Astrocyte (in vitro differentiated cells and primary cell): ENCODE measurements at regions not wholly inside any gene's neighbourhood (a gene's known extent, or its start where the extent isn't known, plus 50 kb on each side); places are given as distances from the start of the nearest gene placed in this dataset.

Source experiments
- DNase-seq: peaks from one replicate; pipeline ENCODE4 v3.0.0-alpha.2; 2010; ENCODE audit warnings: low read depth
- FAIRE-seq: peaks from 2 replicates; lab custom pipeline; 2011; peaks lifted over from hg19 to GRCh38; lab: Jason Lieb, UNC
- H2AFZ ChIP-seq: 2 replicates; pipeline ENCODE4 v1.6.0; 2012; ENCODE audit warnings: low read depth, low read length, inconsistent platforms
- H3K27ac ChIP-seq: 2 replicates; pipeline ENCODE4 v1.5.1; 2011; ENCODE audit warnings: low read depth, low read length, inconsistent platforms
- H3K27me3 ChIP-seq: 2 replicates; pipeline ENCODE4 v1.6.0; 2011; ENCODE audit warnings: low read length, inconsistent platforms; ENCODE audit not compliant: insufficient read depth
- H3K36me3 ChIP-seq: 2 replicates; pipeline ENCODE4 v1.5.1; 2011; ENCODE audit warnings: low read length, inconsistent platforms; ENCODE audit not compliant: insufficient read depth
- H3K4me1 ChIP-seq: 2 replicates; pipeline ENCODE4 v1.5.1; 2011; ENCODE audit warnings: low read length, inconsistent platforms; ENCODE audit not compliant: insufficient read depth
- H3K4me2 ChIP-seq: 2 replicates; pipeline ENCODE4 v1.6.0; 2012; ENCODE audit warnings: low read length, inconsistent platforms
- H3K4me3 ChIP-seq: 2 replicates; pipeline ENCODE4 v1.5.1; 2011; ENCODE audit warnings: low read depth, mild to moderate bottlenecking, low read length, inconsistent platforms; ENCODE audit not compliant: insufficient read depth
- H3K79me2 ChIP-seq: 2 replicates; pipeline ENCODE4 v1.6.0; 2012; ENCODE audit warnings: mild to moderate bottlenecking, low read length, inconsistent platforms; ENCODE audit not compliant: insufficient read depth
- H3K9ac ChIP-seq: 2 replicates; pipeline ENCODE4 v1.6.0; 2012; ENCODE audit warnings: mild to moderate bottlenecking, low read length, inconsistent platforms
- H3K9me3 ChIP-seq: 2 replicates; pipeline ENCODE4 v1.5.1; 2012; ENCODE audit warnings: low read depth, mild to moderate bottlenecking, low read length, inconsistent platforms; ENCODE audit not compliant: insufficient read depth
- H4K20me1 ChIP-seq: 2 replicates; pipeline ENCODE4 v1.6.0; 2012; ENCODE audit warnings: low read length, inconsistent platforms; ENCODE audit not compliant: insufficient read depth
- H3K27ac Mint-ChIP-seq: one replicate; pipeline ENCODE4 v1.8.0; 2021; ENCODE audit warnings: mild to moderate bottlenecking, mixed read lengths; ENCODE audit not compliant: unreplicated experiment
- H3K27me3 Mint-ChIP-seq: one replicate; pipeline ENCODE4 v1.8.0; 2021; ENCODE audit warnings: low read depth, mixed read lengths; ENCODE audit not compliant: unreplicated experiment
- H3K36me3 Mint-ChIP-seq: one replicate; pipeline ENCODE4 v1.8.0; 2021; ENCODE audit warnings: low read depth, mixed read lengths; ENCODE audit not compliant: unreplicated experiment
- H3K4me1 Mint-ChIP-seq: one replicate; pipeline ENCODE4 v1.8.0; 2021; ENCODE audit warnings: low read depth, mixed read lengths; ENCODE audit not compliant: unreplicated experiment
- H3K4me3 Mint-ChIP-seq: one replicate; pipeline ENCODE4 v1.8.0; 2021; ENCODE audit warnings: mild to moderate bottlenecking, moderate library complexity, mixed read lengths; ENCODE audit not compliant: unreplicated experiment
- H3K9me3 Mint-ChIP-seq: one replicate; pipeline ENCODE4 v1.8.0; 2021; ENCODE audit warnings: mild to moderate bottlenecking, mixed read lengths; ENCODE audit not compliant: unreplicated experiment
- CTCF ChIP-seq: IDR thresholded peaks from 2 replicates; pipeline ENCODE4 v1.5.1; 2011; ENCODE audit warnings: low read depth, mild to moderate bottlenecking, inconsistent platforms, low read length, moderate library complexity; ENCODE audit not compliant: insufficient read depth
- EZH2 ChIP-seq: IDR thresholded peaks from 2 replicates; pipeline ENCODE4 v1.6.1; 2012; ENCODE audit warnings: mild to moderate bottlenecking, low read length, inconsistent platforms; ENCODE audit not compliant: insufficient read depth

GRCh38 chr12:73110816-73111215 is 838.6 kb downstream of the TRHDE start:
- no peaks in the 10 kb centered on the region for H3K36me3 ChIP-seq
- H3K27me3 ChIP-seq, result no peaks in the 10 kb centered on the region
- no peaks in the 10 kb centered on the region for H3K4me1 ChIP-seq
- no peak overlapping the region for H2AFZ ChIP-seq
- Mint-ChIP-seq H3K27ac (no peak overlapping the region), H3K36me3 (no peaks in the 10 kb centered on the region), H3K4me1 (no peaks in the 10 kb centered on the region), H3K9me3 (no peaks in the 10 kb centered on the region), H3K4me3 (no peak overlapping the region), H3K27me3 (no peaks in the 10 kb centered on the region)
- DNase-seq, result no peak
- no peaks in the 10 kb centered on the region for H4K20me1 ChIP-seq
- FAIRE-seq, result no peak
- H3K79me2 ChIP-seq, result no peaks in the 10 kb centered on the region
- H3K9me3 ChIP-seq, result no peaks in the 10 kb centered on the region
- no peak overlapping the region for H3K4me2 ChIP-seq
- TF ChIP-seq EZH2, result no peak
- no peak for TF ChIP-seq CTCF
- no peak overlapping the region for H3K27ac ChIP-seq
- no peak overlapping the region for H3K4me3 ChIP-seq
- H3K9ac ChIP-seq, result no peak overlapping the region

GRCh38 chr12:73112035-73112816 is 840.1 kb downstream of the TRHDE start:
- no peaks in the 10 kb centered on the region for H3K79me2 ChIP-seq
- Mint-ChIP-seq H3K27me3 (no peaks in the 10 kb centered on the region), H3K4me1 (no peaks in the 10 kb centered on the region), H3K9me3 (no peaks in the 10 kb centered on the region), H3K27ac (no peak overlapping the region), H3K4me3 (no peak overlapping the region), H3K36me3 (no peaks in the 10 kb centered on the region)
- no peak overlapping the region for H3K4me2 ChIP-seq
- H3K36me3 ChIP-seq, result no peaks in the 10 kb centered on the region
- no peaks in the 10 kb centered on the region for H3K4me1 ChIP-seq
- no peaks in the 10 kb centered on the region for H3K27me3 ChIP-seq
- FAIRE-seq, result no peak
- TF ChIP-seq EZH2 (no peak), CTCF (no peak)
- no peak for DNase-seq
- H4K20me1 ChIP-seq, result no peaks in the 10 kb centered on the region
- H3K27ac ChIP-seq, result no peak overlapping the region
- no peaks in the 10 kb centered on the region for H3K9me3 ChIP-seq
- H3K4me3 ChIP-seq, result no peak overlapping the region
- no peak overlapping the region for H2AFZ ChIP-seq
- H3K9ac ChIP-seq, result no peak overlapping the region

- H3K9me3 Mint-ChIP-seq, result no peaks in the 10 kb centered on the region
- Histone ChIP-seq H2AFZ (no peak overlapping the region), H4K20me1 (no peaks in the 10 kb centered on the region), H3K9me3 (no peaks in the 10 kb centered on the region), H3K79me2 (no peaks in the 10 kb centered on the region), H3K36me3 (no peaks in the 10 kb centered on the region), H3K9ac (no peak overlapping the region), H3K4me2 (no peak overlapping the region), H3K4me3 (no peak overlapping the region), H3K4me1 (no peaks in the 10 kb centered on the region), H3K27ac (no peak overlapping the region), H3K27me3 (no peaks in the 10 kb centered on the region)
- TF ChIP-seq EZH2 (no peak), CTCF (no peak)
- H3K4me3 Mint-ChIP-seq, result no peak overlapping the region
- H3K27ac Mint-ChIP-seq, result no peak overlapping the region
- no peak for FAIRE-seq
- H3K36me3 Mint-ChIP-seq, result no peaks in the 10 kb centered on the region
- DNase-seq, result no peak
- no peaks in the 10 kb centered on the region for H3K27me3 Mint-ChIP-seq
- H3K4me1 Mint-ChIP-seq, result no peaks in the 10 kb centered on the region
Observed at GRCh38 chr12:73124480-73124879, 852.3 kb downstream of the TRHDE start.
